ENCODE measurements at regions not wholly inside any gene's neighbourhood (a gene's known extent, or its start where the extent isn't known, plus 50 kb on each side); places are given as distances from the start of the nearest gene placed in this dataset.
A peak's percentile ranks its signal among the peaks of the same experiment; 100 is the strongest.

GRCh38 chr4:181261279-181261678, 981.9 kb upstream of the TENM3 start:
- no peak for DNase-seq (ENCODE audit: low read depth in 2 of 2)

- no peak for DNase-seq (ENCODE audit: low read depth in 2 of 2)
Measured at GRCh38 chr4:181264893-181265292, 978.3 kb upstream of the TENM3 start.

GRCh38 chr4:181265370-181265769, 977.8 kb upstream of the TENM3 start:
- DNase-seq (ENCODE audit: low read depth in 2 of 2): no peak

GRCh38 chr4:181271116-181271640, 972.0 kb upstream of the TENM3 start:
- no peak for DNase-seq (ENCODE audit: low read depth in 2 of 2)

GRCh38 chr4:181272422-181272821, 970.8 kb upstream of the TENM3 start:
- no peak for DNase-seq (ENCODE audit: low read depth in 2 of 2)

GRCh38 chr4:181278941-181279340, 964.3 kb upstream of the TENM3 start:
- DNase-seq (ENCODE audit: low read depth in 2 of 2): no peak

- no peak for DNase-seq (ENCODE audit: low read depth in 2 of 2)
Measured at GRCh38 chr4:181281451-181281850, 961.8 kb upstream of the TENM3 start.

- no peak for DNase-seq (ENCODE audit: low read depth in 2 of 2)
Measured at GRCh38 chr4:181289198-181289597, 954.0 kb upstream of the TENM3 start.

GRCh38 chr4:181291615-181292014, 951.6 kb upstream of the TENM3 start:
- DNase-seq (ENCODE audit: low read depth in 2 of 2): no peak

- no peak for DNase-seq (ENCODE audit: low read depth in 2 of 2)
Measured at GRCh38 chr4:181293014-181293413, 950.2 kb upstream of the TENM3 start.

- no peak for DNase-seq (ENCODE audit: low read depth in 2 of 2)
Measured at GRCh38 chr4:181293541-181293940, 949.7 kb upstream of the TENM3 start.

- no peak for DNase-seq (ENCODE audit: low read depth in 2 of 2)
Measured at GRCh38 chr4:181294421-181294820, 948.8 kb upstream of the TENM3 start.

- peak in 1 of 2 donors; percentile 2 for DNase-seq (ENCODE audit: low read depth in 2 of 2)
Measured at GRCh38 chr4:181301735-181302710, 941.2 kb upstream of the TENM3 start.

- DNase-seq (ENCODE audit: low read depth in 2 of 2): no peak
Measured at GRCh38 chr4:181307824-181308223, 935.4 kb upstream of the TENM3 start.

- DNase-seq (ENCODE audit: low read depth in 2 of 2): no peak
Measured at GRCh38 chr4:181308476-181309312, 934.5 kb upstream of the TENM3 start.

GRCh38 chr4:181312066-181312465, 931.1 kb upstream of the TENM3 start:
- no peak for DNase-seq (ENCODE audit: low read depth in 2 of 2)

GRCh38 chr4:181319629-181320028, 923.6 kb upstream of the TENM3 start:
- no peak for DNase-seq (ENCODE audit: low read depth in 2 of 2)

- DNase-seq (ENCODE audit: low read depth in 2 of 2): no peak
Measured at GRCh38 chr4:181323061-181323460, 920.1 kb upstream of the TENM3 start.

- DNase-seq (ENCODE audit: low read depth in 2 of 2): no peak
Measured at GRCh38 chr4:181330654-181331201, 912.5 kb upstream of the TENM3 start.

GRCh38 chr4:181331214-181331613, 912.0 kb upstream of the TENM3 start:
- DNase-seq (ENCODE audit: low read depth in 2 of 2): no peak

GRCh38 chr4:181345931-181346330, 897.3 kb upstream of the TENM3 start:
- no peak for DNase-seq (ENCODE audit: low read depth in 2 of 2)
